ENCODE measurements at regions not wholly inside any gene's neighbourhood (a gene's known extent, or its start where the extent isn't known, plus 50 kb on each side); places are given as distances from the start of the nearest gene placed in this dataset.

- Histone ChIP-seq H3K4me1 (ENCODE audit: insufficient read depth, low read length, poor library complexity, severe bottlenecking) (no peaks in the 10 kb centered on the region), H3K9me3 (ENCODE audit: insufficient read depth, low read depth, low read length) (no peaks in the 10 kb centered on the region; the same call in 1 of the 2 replicates), H3K4me3 (ENCODE audit: low read length, poor library complexity, severe bottlenecking) (no peak overlapping the region), H3K79me2 (ENCODE audit: insufficient read depth, low read length) (no peaks in the 10 kb centered on the region), H3K36me3 (ENCODE audit: insufficient read depth, low read length) (no peaks in the 10 kb centered on the region), H2AFZ (ENCODE audit: low read length) (no peak overlapping the region), H3K4me2 (ENCODE audit: low read depth, low read length, poor library complexity, severe bottlenecking) (no peak overlapping the region), H3K9me2 (replicated peaks; ENCODE audit: low read depth, low read length) (no peaks in the 10 kb centered on the region), H3K27me3 (ENCODE audit: insufficient read depth, low read length, poor library complexity, severe bottlenecking) (no peaks in the 10 kb centered on the region), H3K9ac (ENCODE audit: low read depth, low read length, poor library complexity, severe bottlenecking) (no peak overlapping the region), H3F3A (ENCODE audit: low read depth) (no peaks in the 10 kb centered on the region), H4K20me1 (ENCODE audit: insufficient read depth, low read length, poor library complexity, severe bottlenecking) (no peaks in the 10 kb centered on the region)
- TF ChIP-seq CTCF (conservative IDR thresholded peaks at IDR 0.05; ENCODE audit: low read length) (no peak), EZH2phosphoT487 (IDR thresholded peaks at IDR 0.05; ENCODE audit: borderline replicate concordance) (no peak)
Observed at GRCh38 chr2:4130651-4131050, 427.3 kb downstream of the DCDC2C start.

DNA sequence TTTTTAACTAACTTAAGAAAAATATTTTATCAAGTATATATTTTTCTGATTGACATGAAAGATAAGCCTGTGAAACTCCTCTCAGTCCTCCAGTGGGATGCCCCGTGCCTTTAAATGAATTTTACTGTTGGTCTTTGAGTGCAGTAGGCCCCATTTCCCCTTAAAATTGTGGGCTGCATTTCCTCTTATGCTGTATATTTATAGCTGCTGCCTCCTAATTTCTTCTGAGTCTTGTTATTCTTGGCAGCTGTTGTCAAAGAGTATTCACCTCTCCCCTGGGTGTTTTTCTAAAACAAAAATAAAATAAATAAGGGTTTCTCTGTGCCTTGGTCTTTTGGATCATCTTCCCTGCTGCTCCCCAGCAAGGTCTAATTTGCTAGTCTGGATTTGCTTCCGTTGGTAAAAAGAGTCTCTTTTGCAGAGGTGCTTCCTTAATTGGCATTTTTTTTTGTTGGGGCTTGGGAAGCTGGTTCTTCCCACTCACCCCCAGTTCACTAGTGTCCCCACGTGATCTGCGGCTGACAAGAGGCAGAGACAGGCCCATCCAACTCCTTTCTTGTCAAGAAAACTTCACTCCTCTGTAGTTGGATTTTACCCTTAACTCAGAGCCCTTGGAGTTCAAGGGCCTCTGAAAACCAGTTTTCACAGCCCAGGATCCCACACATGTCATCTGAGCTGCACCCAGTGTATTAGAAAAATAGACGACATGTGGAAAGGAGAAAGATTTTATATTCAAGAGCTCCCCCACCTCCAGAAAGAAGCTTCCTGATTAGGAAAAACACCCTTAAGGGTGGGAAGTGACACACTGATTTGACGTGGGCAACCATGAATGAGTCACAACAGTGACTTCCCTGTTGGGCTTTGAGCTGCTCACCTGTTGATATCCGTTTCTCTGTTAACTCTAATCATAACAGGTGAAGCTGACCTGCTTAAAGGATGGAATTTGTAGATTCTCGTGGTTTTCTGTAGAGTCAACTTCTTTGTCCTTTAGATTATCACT lies 431.5 kb downstream of the DCDC2C start:
- Histone ChIP-seq H3K9me3 (ENCODE audit: insufficient read depth, low read depth, low read length) (no peaks in the 10 kb centered on the region; the same call in 1 of the 2 replicates), H3K9me2 (replicated peaks; ENCODE audit: low read depth, low read length) (no peaks in the 10 kb centered on the region), H4K20me1 (ENCODE audit: insufficient read depth, low read length, poor library complexity, severe bottlenecking) (no peaks in the 10 kb centered on the region), H3K4me2 (ENCODE audit: low read depth, low read length, poor library complexity, severe bottlenecking) (peak overlapping the region; percentile 18), H3K27me3 (ENCODE audit: insufficient read depth, low read length, poor library complexity, severe bottlenecking) (no peaks in the 10 kb centered on the region), H3K9ac (ENCODE audit: low read depth, low read length, poor library complexity, severe bottlenecking) (peak overlapping the region; percentile 22), H3K4me1 (ENCODE audit: insufficient read depth, low read length, poor library complexity, severe bottlenecking) (no peaks in the 10 kb centered on the region), H3K4me3 (ENCODE audit: low read length, poor library complexity, severe bottlenecking) (no peak overlapping the region), H3K36me3 (ENCODE audit: insufficient read depth, low read length) (no peaks in the 10 kb centered on the region), H3F3A (ENCODE audit: low read depth) (no peaks in the 10 kb centered on the region), H2AFZ (ENCODE audit: low read length) (no peak overlapping the region), H3K79me2 (ENCODE audit: insufficient read depth, low read length) (no peaks in the 10 kb centered on the region)
- no peak for TF ChIP-seq CTCF (conservative IDR thresholded peaks at IDR 0.05; ENCODE audit: low read length)
- TF ChIP-seq EZH2phosphoT487 (IDR thresholded peaks at IDR 0.05; ENCODE audit: borderline replicate concordance) = no peak

- no peak overlapping the region for H3K4me2 ChIP-seq (ENCODE audit: low read depth, low read length, poor library complexity, severe bottlenecking)
- no peak overlapping the region for H2AFZ ChIP-seq (ENCODE audit: low read length)
- H3K27me3 ChIP-seq (ENCODE audit: insufficient read depth, low read length, poor library complexity, severe bottlenecking) = no peaks in the 10 kb centered on the region
Observed at GRCh38 chr2:4135765-4136164, 432.4 kb downstream of the DCDC2C start.

More at GRCh38 chr2:4135765-4136164, 432.4 kb downstream of the DCDC2C start:
- Histone ChIP-seq H3K4me3 (ENCODE audit: low read length, poor library complexity, severe bottlenecking) (no peak overlapping the region), H3K9me2 (replicated peaks; ENCODE audit: low read depth, low read length) (no peaks in the 10 kb centered on the region), H3K79me2 (ENCODE audit: insufficient read depth, low read length) (no peaks in the 10 kb centered on the region), H3F3A (ENCODE audit: low read depth) (no peaks in the 10 kb centered on the region), H3K36me3 (ENCODE audit: insufficient read depth, low read length) (no peaks in the 10 kb centered on the region), H3K4me1 (ENCODE audit: insufficient read depth, low read length, poor library complexity, severe bottlenecking) (no peaks in the 10 kb centered on the region), H4K20me1 (ENCODE audit: insufficient read depth, low read length, poor library complexity, severe bottlenecking) (no peaks in the 10 kb centered on the region), H3K9ac (ENCODE audit: low read depth, low read length, poor library complexity, severe bottlenecking) (no peak overlapping the region), H3K9me3 (ENCODE audit: insufficient read depth, low read depth, low read length) (no peaks in the 10 kb centered on the region; the same call in 1 of the 2 replicates)
- TF ChIP-seq CTCF (conservative IDR thresholded peaks at IDR 0.05; ENCODE audit: low read length) = no peak
- TF ChIP-seq EZH2phosphoT487 (IDR thresholded peaks at IDR 0.05; ENCODE audit: borderline replicate concordance) = no peak
